ENCODE measurements at regions not wholly inside any gene's neighbourhood (a gene's known extent, or its start where the extent isn't known, plus 50 kb on each side); places are given as distances from the start of the nearest gene placed in this dataset.

- H4K20me1 ChIP-seq (replicated peaks; ENCODE audit: insufficient read depth) = no peaks in the 10 kb centered on the region
- H3K9me3 Mint-ChIP-seq = peaks cover 18% of the 10 kb centered on the region
- H3K36me3 ChIP-seq (ENCODE audit: insufficient read depth) = no peaks in the 10 kb centered on the region; the same call in 1 of the 2 replicates
- H3K4me3 Mint-ChIP-seq = no peak overlapping the region
- DNase-seq (ENCODE audit: low spot score) (no peak), ATAC-seq (no peak)
- H3K4me1 Mint-ChIP-seq = no peaks in the 10 kb centered on the region
- no peak overlapping the region for H2AFZ ChIP-seq
- no peaks in the 10 kb centered on the region for H3F3A ChIP-seq (replicated peaks; ENCODE audit: low read depth)
- no peak overlapping the region for H3K4me2 ChIP-seq
- peaks cover 12% of the 10 kb centered on the region for H3K9me2 ChIP-seq (ENCODE audit: insufficient read depth)
- no peaks in the 10 kb centered on the region for H3K4me1 ChIP-seq (ENCODE audit: insufficient read depth)
- no peaks in the 10 kb centered on the region for H3K27me3 ChIP-seq (ENCODE audit: insufficient read depth)
- no peaks in the 10 kb centered on the region for H3K79me2 ChIP-seq (replicated peaks; ENCODE audit: insufficient read depth)
- peaks cover 17% of the 10 kb centered on the region for H3K36me3 Mint-ChIP-seq (ENCODE audit: low read depth)
- peaks cover 8% of the 10 kb centered on the region for H3K27me3 Mint-ChIP-seq (ENCODE audit: insufficient read depth, low read depth, poor library complexity)
- H3K27ac Mint-ChIP-seq = no peak overlapping the region
- H3K4me3 ChIP-seq = no peak overlapping the region
- TF ChIP-seq NANOG (IDR thresholded peaks at IDR 0.05; ENCODE audit: borderline replicate concordance) = no peak
- no peak for TF ChIP-seq STAT1 (IDR thresholded peaks at IDR 0.05; ENCODE audit: unreplicated experiment)
- no peak for TF ChIP-seq EZH2phosphoT487 (IDR thresholded peaks at IDR 0.05; ENCODE audit: unreplicated experiment)
- no peak for TF ChIP-seq ZNF462 (CRISPR knock-in tag; IDR thresholded peaks at IDR 0.05)
- TF ChIP-seq ZNF331 (CRISPR knock-in tag; IDR thresholded peaks at IDR 0.05; ENCODE audit: low read depth) = no peak
- no peak for TF ChIP-seq EZH2 (IDR thresholded peaks at IDR 0.05; ENCODE audit: low read depth, unreplicated experiment)
- TF ChIP-seq ZNF114 (CRISPR knock-in tag; IDR thresholded peaks at IDR 0.05) = no peak
- no peak for TF ChIP-seq CTCF (conservative IDR thresholded peaks at IDR 0.05; ENCODE audit: low read depth in 2 of 2)
- TF ChIP-seq REST (IDR thresholded peaks at IDR 0.05; ENCODE audit: unreplicated experiment) = no peak
- no peak for TF ChIP-seq CREB1 (CRISPR knock-in tag; IDR thresholded peaks at IDR 0.05; ENCODE audit: low read depth)
- TF ChIP-seq POLR2AphosphoS5 (IDR thresholded peaks at IDR 0.05; ENCODE audit: low read depth) = no peak
- no peak for TF ChIP-seq JUNB (IDR thresholded peaks at IDR 0.05; ENCODE audit: unreplicated experiment)
- TF ChIP-seq ETS1 (IDR thresholded peaks at IDR 0.05) = no peak
- H3K27ac ChIP-seq (ENCODE audit: low read depth) = no peak overlapping the region
Measured at GRCh38 chr1:224559981-224560728, 56.0 kb upstream of the CNIH3 start.
